Prostate gland (tissue), 2 donors: ENCODE measurements at regions not wholly inside any gene's neighbourhood (a gene's known extent, or its start where the extent isn't known, plus 50 kb on each side); places are given as distances from the start of the nearest gene placed in this dataset.

Experiments
- DNase-seq: peaks from one replicate; pipeline ENCODE4 v3.0.0-alpha.2; 2019; ENCODE audit warnings: low spot score
- H3K27ac ChIP-seq, 2 donors: fragments of 200-600 bp; sonication (generic); 2 replicates each; pipeline ENCODE4 v1.5.1; 2017 to 2019
- H3K27me3 ChIP-seq: fragments of 200-600 bp; sonication (generic); replicated peaks from 2 replicates; pipeline ENCODE4 v1.5.1; 2019; ENCODE audit not compliant: insufficient read depth
- H3K36me3 ChIP-seq, 2 donors: fragments of 200-600 bp; sonication (generic); 1 replicate in 1 of 2; 2 replicates in 1 of 2; pipeline versions ENCODE4 v1.5.1 to v1.8.1; 2017 to 2019
- H3K4me1 ChIP-seq: fragments of 200-600 bp; sonication (generic); replicated peaks from 2 replicates; pipeline ENCODE4 v1.5.1; 2019
- H3K4me3 ChIP-seq, 2 donors: fragments of 200-600 bp; sonication (generic); 2 replicates each; pipeline ENCODE4 v1.5.1; 2017 to 2019
- H3K9me3 ChIP-seq: fragments of 200-600 bp; sonication (generic); 2 replicates; pipeline ENCODE4 v1.5.1; 2017
- POLR2A ChIP-seq: fragments of 450-650 bp; IDR thresholded peaks from one replicate; pipeline ENCODE4 v1.6.1; 2016; ENCODE audit warnings: antibody characterized with exemption, mild to moderate bottlenecking
- POLR2AphosphoS5 ChIP-seq: sonication (generic); formaldehyde crosslinking; IDR thresholded peaks from one replicate; pipeline ENCODE4 v1.6.1; 2017; ENCODE audit warnings: antibody characterized with exemption
- WGBS: methylation state at CpG from one replicate; pipeline ENCODE4 v1.1.5; 2018; 5-methylcytosine and 5-hydroxymethylcytosine counted together
- intact Hi-C: fragments of 100-400 bp; cut with DNase I; formaldehyde crosslinking; loops from one replicate; pipeline ENCODE4 v1.14.2; 2022
- TF ChIP-seq, protein P1 (sequence below), 4 experiments: fragments of 200-600 bp in 2 of 4; fragments of 450-650 bp in 2 of 4; sonication (generic) in 2 of 4; IDR thresholded peaks; 1 replicate in 3 of 4; 2 replicates in 1 of 4; pipeline ENCODE4 v1.5.1; 2016 to 2019; ENCODE audit warnings: antibody characterized with exemption in 4 of 4, mild to moderate bottlenecking in 2 of 4, moderate library complexity in 2 of 4

DNA sequence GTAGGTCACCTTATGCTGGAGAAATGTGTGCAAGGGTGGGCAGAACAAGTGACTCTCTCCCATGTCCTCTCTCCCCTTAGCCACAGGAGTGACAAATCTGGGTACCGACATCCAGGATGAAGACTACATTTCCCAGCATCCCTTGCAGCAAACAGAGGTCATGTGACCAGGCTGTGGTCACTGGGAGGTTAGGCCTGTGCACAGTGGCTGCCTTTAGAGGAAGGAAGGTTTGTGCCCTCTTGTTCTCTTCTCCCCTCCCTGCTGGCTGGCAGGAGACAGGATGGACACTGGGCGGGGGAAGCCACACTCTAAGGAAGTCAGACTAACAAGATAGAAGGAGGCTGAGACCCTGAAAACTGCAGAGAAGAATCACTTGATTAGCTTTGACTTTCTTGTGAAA is 360.2 kb downstream of the PREX1 start:
- H3K4me3 ChIP-seq: no peak overlapping the region
- TF ChIP-seq, protein P1, sequence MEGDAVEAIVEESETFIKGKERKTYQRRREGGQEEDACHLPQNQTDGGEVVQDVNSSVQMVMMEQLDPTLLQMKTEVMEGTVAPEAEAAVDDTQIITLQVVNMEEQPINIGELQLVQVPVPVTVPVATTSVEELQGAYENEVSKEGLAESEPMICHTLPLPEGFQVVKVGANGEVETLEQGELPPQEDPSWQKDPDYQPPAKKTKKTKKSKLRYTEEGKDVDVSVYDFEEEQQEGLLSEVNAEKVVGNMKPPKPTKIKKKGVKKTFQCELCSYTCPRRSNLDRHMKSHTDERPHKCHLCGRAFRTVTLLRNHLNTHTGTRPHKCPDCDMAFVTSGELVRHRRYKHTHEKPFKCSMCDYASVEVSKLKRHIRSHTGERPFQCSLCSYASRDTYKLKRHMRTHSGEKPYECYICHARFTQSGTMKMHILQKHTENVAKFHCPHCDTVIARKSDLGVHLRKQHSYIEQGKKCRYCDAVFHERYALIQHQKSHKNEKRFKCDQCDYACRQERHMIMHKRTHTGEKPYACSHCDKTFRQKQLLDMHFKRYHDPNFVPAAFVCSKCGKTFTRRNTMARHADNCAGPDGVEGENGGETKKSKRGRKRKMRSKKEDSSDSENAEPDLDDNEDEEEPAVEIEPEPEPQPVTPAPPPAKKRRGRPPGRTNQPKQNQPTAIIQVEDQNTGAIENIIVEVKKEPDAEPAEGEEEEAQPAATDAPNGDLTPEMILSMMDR (IDR thresholded peaks at IDR 0.05): no peak
- TF ChIP-seq POLR2AphosphoS5 (no peak), POLR2A (no peak)
- intact Hi-C loops: no loop called here
- no peaks in the 10 kb centered on the region for H3K27me3 ChIP-seq
- H3K27ac ChIP-seq: no peak overlapping the region
- H3K4me1 ChIP-seq: no peaks in the 10 kb centered on the region
- H3K9me3 ChIP-seq: no peaks in the 10 kb centered on the region
- H3K36me3 ChIP-seq: no peaks in the 10 kb centered on the region
- no peak for DNase-seq
- WGBS: 100% methylated on average over 2 of the region's 2 CpGs

GRCh38 chr20:48465271-48465670 is 362.5 kb downstream of the PREX1 start:
- Histone ChIP-seq H3K4me3 (no peak overlapping the region), H3K27ac (no peak overlapping the region), H3K4me1 (no peaks in the 10 kb centered on the region), H3K36me3 (no peaks in the 10 kb centered on the region), H3K9me3 (no peaks in the 10 kb centered on the region), H3K27me3 (no peaks in the 10 kb centered on the region)
- intact Hi-C loops: no loop called here
- TF ChIP-seq POLR2A (no peak), POLR2AphosphoS5 (no peak)
- TF ChIP-seq, protein P1 (IDR thresholded peaks at IDR 0.05): no peak
- WGBS: 94% methylated on average over 4 of the region's 4 CpGs
- no peak for DNase-seq

GRCh38 chr20:48463916-48464315 is 363.9 kb downstream of the PREX1 start:
- intact Hi-C loops: no loop called here
- H3K27me3 ChIP-seq: no peaks in the 10 kb centered on the region
- TF ChIP-seq, protein P1 (IDR thresholded peaks at IDR 0.05): no peak
- TF ChIP-seq POLR2A (no peak), POLR2AphosphoS5 (no peak)
- no peaks in the 10 kb centered on the region for H3K9me3 ChIP-seq
- no peak overlapping the region for H3K4me3 ChIP-seq
- no peaks in the 10 kb centered on the region for H3K36me3 ChIP-seq
- no peak for DNase-seq
- no peak overlapping the region for H3K27ac ChIP-seq
- no peaks in the 10 kb centered on the region for H3K4me1 ChIP-seq
- WGBS: 77% methylated on average over 6 of the region's 6 CpGs

DNA sequence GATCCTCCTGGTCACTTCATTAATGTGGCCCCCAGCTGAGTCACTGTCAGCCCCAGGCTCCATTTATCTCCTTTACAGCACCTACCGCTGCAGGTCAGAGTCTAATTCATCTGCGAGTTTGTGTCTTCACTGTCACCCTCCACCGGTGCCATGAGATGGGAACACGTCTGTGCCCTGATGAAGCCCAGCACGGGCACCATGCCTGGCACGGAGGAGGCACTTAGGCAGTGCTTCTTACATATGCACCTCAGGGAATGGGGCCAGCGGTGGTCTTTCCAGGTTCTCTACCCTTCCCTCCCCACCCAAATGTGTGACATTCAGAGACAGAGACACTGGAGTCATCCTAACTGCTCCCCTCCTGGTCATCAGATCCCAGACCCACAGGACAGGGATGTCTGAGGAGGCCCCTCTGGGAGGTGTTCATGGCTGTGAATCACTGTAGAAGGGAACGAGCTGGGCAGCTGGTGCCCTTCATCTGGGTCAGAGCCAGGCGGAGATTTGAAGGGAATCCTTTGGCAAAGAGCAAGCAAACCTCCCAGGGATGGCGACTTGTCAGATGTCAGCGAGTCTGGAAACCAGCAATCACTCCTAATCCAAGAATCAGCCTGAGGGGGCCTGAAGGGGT is 364.6 kb downstream of the PREX1 start:
- Histone ChIP-seq H3K4me3 (no peak overlapping the region), H3K27ac (no peak overlapping the region), H3K27me3 (no peaks in the 10 kb centered on the region), H3K9me3 (no peaks in the 10 kb centered on the region), H3K4me1 (no peaks in the 10 kb centered on the region), H3K36me3 (no peaks in the 10 kb centered on the region)
- intact Hi-C loops: no loop called here
- DNase-seq: no peak
- 78% methylated on average over 11 of the region's 11 CpGs for WGBS
- no peak for TF ChIP-seq POLR2A
- TF ChIP-seq POLR2AphosphoS5: no peak
- TF ChIP-seq, protein P1 (IDR thresholded peaks at IDR 0.05): no peak

DNA sequence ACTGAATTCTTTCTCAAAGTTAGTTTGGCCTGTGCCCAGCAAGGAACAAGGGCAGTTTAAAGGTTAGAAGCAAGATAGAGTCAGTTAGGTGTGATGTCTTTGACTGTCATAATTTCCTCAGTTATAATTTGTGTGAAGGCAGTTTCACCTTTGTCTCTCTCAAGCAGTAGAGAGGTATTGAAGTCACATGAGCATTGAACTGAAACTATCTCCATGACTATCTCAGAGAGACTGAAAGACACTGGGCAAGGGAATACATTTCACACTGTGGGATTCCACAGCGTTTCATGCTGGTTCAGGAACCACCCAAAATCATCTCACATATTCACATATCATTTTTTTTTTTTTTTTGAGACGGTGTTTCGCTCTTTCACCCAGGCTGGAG is 366.1 kb downstream of the PREX1 start:
- Histone ChIP-seq H3K27me3 (no peaks in the 10 kb centered on the region), H3K4me1 (no peaks in the 10 kb centered on the region), H3K36me3 (no peaks in the 10 kb centered on the region), H3K27ac (no peak overlapping the region), H3K4me3 (no peak overlapping the region), H3K9me3 (no peaks in the 10 kb centered on the region)
- 86% methylated on average over 3 of the region's 3 CpGs for WGBS
- DNase-seq: no peak
- no peak for TF ChIP-seq POLR2AphosphoS5
- intact Hi-C loops: no loop called here
